Kidney tubule cell (primary cell): ENCODE measurements at regions not wholly inside any gene's neighbourhood (a gene's known extent, or its start where the extent isn't known, plus 50 kb on each side); places are given as distances from the start of the nearest gene placed in this dataset.
A peak's percentile ranks its signal among the peaks of the same experiment; 100 is the strongest.
"Not testable (repeated sequence)": the region's sequence is repeated elsewhere in the genome, so short reads cannot be mapped to it uniquely, and the experiment has no call there.

Experiments
- DNase-seq: peaks from one replicate; pipeline ENCODE4 v3.0.0-alpha.2; 2018; ENCODE audit warnings: low spot score

GRCh38 chr4:26248647-26249046, 72.2 kb upstream of the RBPJ start:
- DNase-seq, result no peak

- peak; percentile 84 for DNase-seq
Observed at GRCh38 chr4:26252349-26253025, 68.3 kb upstream of the RBPJ start.

GRCh38 chr4:26253968-26254367, 66.8 kb upstream of the RBPJ start:
- DNase-seq, result no peak

- no peak for DNase-seq
Observed at GRCh38 chr4:26255989-26256388, 64.8 kb upstream of the RBPJ start.

GRCh38 chr4:26257444-26257843, 63.4 kb upstream of the RBPJ start:
- not testable (repeated sequence) for DNase-seq

GRCh38 chr4:26257850-26258249, 63.0 kb upstream of the RBPJ start:
- DNase-seq, result no peak

GRCh38 chr4:26260571-26260970, 60.2 kb upstream of the RBPJ start:
- no peak for DNase-seq

GRCh38 chr4:26261405-26261804, 59.4 kb upstream of the RBPJ start:
- DNase-seq, result no peak

- DNase-seq, result no peak
Observed at GRCh38 chr4:26263165-26263564, 57.6 kb upstream of the RBPJ start.

GRCh38 chr4:26264109-26264508, 56.7 kb upstream of the RBPJ start:
- no peak for DNase-seq

- DNase-seq, result no peak
Observed at GRCh38 chr4:26267087-26267486, 53.7 kb upstream of the RBPJ start.

GRCh38 chr4:26268246-26268645, 52.6 kb upstream of the RBPJ start:
- no peak for DNase-seq

- no peak for DNase-seq
Observed at GRCh38 chr4:26269038-26269437, 51.8 kb upstream of the RBPJ start.
